Endothelial cell (in vitro differentiated cells): ENCODE measurements at regions not wholly inside any gene's neighbourhood (a gene's known extent, or its start where the extent isn't known, plus 50 kb on each side); places are given as distances from the start of the nearest gene placed in this dataset.

Source experiments
- DNase-seq: peaks from one replicate; pipeline ENCODE4 v3.0.0; 2021; ENCODE audit warnings: low spot score
- H3K27ac Mint-ChIP-seq: one replicate; pipeline ENCODE4 v1.8.0; 2021; ENCODE audit warnings: mixed read lengths, inconsistent platforms; ENCODE audit not compliant: unreplicated experiment
- H3K27me3 Mint-ChIP-seq: one replicate; pipeline ENCODE4 v1.8.0; 2021; ENCODE audit warnings: mild to moderate bottlenecking, moderate library complexity, mixed read lengths, inconsistent platforms; ENCODE audit not compliant: unreplicated experiment
- H3K36me3 Mint-ChIP-seq: one replicate; pipeline ENCODE4 v1.8.0; 2021; ENCODE audit warnings: mild to moderate bottlenecking, low read depth, mixed read lengths, inconsistent platforms; ENCODE audit not compliant: unreplicated experiment
- H3K4me1 Mint-ChIP-seq: one replicate; pipeline ENCODE4 v1.8.0; 2021; ENCODE audit warnings: mild to moderate bottlenecking, mixed read lengths, inconsistent platforms; ENCODE audit not compliant: unreplicated experiment
- H3K4me3 Mint-ChIP-seq: one replicate; pipeline ENCODE4 v1.8.0; 2021; ENCODE audit warnings: mild to moderate bottlenecking, mixed read lengths, inconsistent platforms; ENCODE audit not compliant: unreplicated experiment
- H3K9me3 Mint-ChIP-seq: one replicate; pipeline ENCODE4 v1.8.0; 2021; ENCODE audit warnings: mixed read lengths, inconsistent platforms; ENCODE audit not compliant: unreplicated experiment
- CTCF ChIP-seq: fragments of 200-600 bp; sonication (generic); IDR thresholded peaks from one replicate; pipeline ENCODE4 v1.5.0; 2021; ENCODE audit warnings: antibody characterized with exemption; ENCODE audit not compliant: unreplicated experiment

GRCh38 chr1:90807329-90807728, 90.2 kb upstream of the BARHL2 start:
- no peak for TF ChIP-seq CTCF
- Mint-ChIP-seq H3K4me1 (no peaks in the 10 kb centered on the region), H3K9me3 (no peaks in the 10 kb centered on the region), H3K27me3 (no peaks in the 10 kb centered on the region), H3K36me3 (no peaks in the 10 kb centered on the region), H3K4me3 (no peak overlapping the region), H3K27ac (no peak overlapping the region)
- no peak for DNase-seq

GRCh38 chr1:90802622-90803021, 85.5 kb upstream of the BARHL2 start:
- Mint-ChIP-seq H3K27ac (no peak overlapping the region), H3K4me3 (no peak overlapping the region), H3K36me3 (no peaks in the 10 kb centered on the region), H3K9me3 (no peaks in the 10 kb centered on the region), H3K27me3 (peaks cover 3% of the 10 kb centered on the region), H3K4me1 (no peaks in the 10 kb centered on the region)
- DNase-seq: no peak
- no peak for TF ChIP-seq CTCF

- H3K36me3 Mint-ChIP-seq: no peaks in the 10 kb centered on the region
- TF ChIP-seq CTCF: no peak
- no peaks in the 10 kb centered on the region for H3K9me3 Mint-ChIP-seq
- H3K27ac Mint-ChIP-seq: no peak overlapping the region
- DNase-seq: no peak
- H3K27me3 Mint-ChIP-seq: peaks cover 3% of the 10 kb centered on the region
- no peaks in the 10 kb centered on the region for H3K4me1 Mint-ChIP-seq
- H3K4me3 Mint-ChIP-seq: no peak overlapping the region
Observed at GRCh38 chr1:90800012-90800717, 83.1 kb upstream of the BARHL2 start.

GRCh38 chr1:90799326-90799725, 82.2 kb upstream of the BARHL2 start:
- H3K27me3 Mint-ChIP-seq: peaks cover 3% of the 10 kb centered on the region
- no peak for TF ChIP-seq CTCF

GRCh38 chr1:90798883-90799282, 81.8 kb upstream of the BARHL2 start:
- H3K27ac Mint-ChIP-seq: no peak overlapping the region
- no peaks in the 10 kb centered on the region for H3K36me3 Mint-ChIP-seq
- H3K9me3 Mint-ChIP-seq: no peaks in the 10 kb centered on the region
- DNase-seq: no peak
- H3K4me3 Mint-ChIP-seq: no peak overlapping the region
- H3K4me1 Mint-ChIP-seq: no peaks in the 10 kb centered on the region
- peaks cover 3% of the 10 kb centered on the region for H3K27me3 Mint-ChIP-seq
- TF ChIP-seq CTCF: no peak

More at GRCh38 chr1:90799326-90799725, 82.2 kb upstream of the BARHL2 start:
- no peaks in the 10 kb centered on the region for H3K4me1 Mint-ChIP-seq
- DNase-seq: no peak
- no peak overlapping the region for H3K27ac Mint-ChIP-seq
- H3K4me3 Mint-ChIP-seq: no peak overlapping the region
- H3K9me3 Mint-ChIP-seq: no peaks in the 10 kb centered on the region
- no peaks in the 10 kb centered on the region for H3K36me3 Mint-ChIP-seq
